ENCODE measurements at regions not wholly inside any gene's neighbourhood (a gene's known extent, or its start where the extent isn't known, plus 50 kb on each side); places are given as distances from the start of the nearest gene placed in this dataset.
"Not testable (repeated sequence)": the region's sequence is repeated elsewhere in the genome, so short reads cannot be mapped to it uniquely, and the experiment has no call there.

DNA sequence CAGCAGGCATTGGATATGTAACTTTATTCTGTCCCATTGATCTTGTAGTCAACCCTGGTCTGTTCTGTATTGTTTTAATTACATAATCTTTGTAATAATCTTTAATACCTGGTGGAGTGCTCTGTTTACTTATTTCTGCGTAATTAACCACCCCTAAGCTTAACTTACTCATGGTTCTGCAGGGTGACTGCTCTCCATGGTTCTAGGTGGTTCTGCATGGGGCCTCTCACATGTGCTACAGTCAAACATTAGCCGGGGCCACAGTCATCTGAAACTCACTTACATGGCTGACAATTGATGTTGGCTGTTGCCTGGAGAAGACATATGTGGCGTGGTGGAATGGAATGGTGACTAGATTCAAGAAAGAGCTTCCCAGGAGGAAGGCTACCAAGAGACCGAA is 1709.8 kb downstream of the SPATA31A7 start:
- H2AFZ ChIP-seq (ENCODE audit: low read depth, low read length); H3K4me2 ChIP-seq (ENCODE audit: insufficient read depth, low read length); H3K27ac ChIP-seq (ENCODE audit: low read length); H3K9me3 ChIP-seq (ENCODE audit: insufficient read depth, low read length, severe bottlenecking); H3K4me3 ChIP-seq (ENCODE audit: low read depth in 1 of 2, low read length in 2 of 2); ATAC-seq (ENCODE audit: insufficient read depth, low read depth); H3K9ac ChIP-seq (ENCODE audit: low read depth, low read length); DNase-seq; H3K36me3 ChIP-seq (ENCODE audit: insufficient read depth, low read length); H3K79me2 ChIP-seq (ENCODE audit: insufficient read depth, low read length); H3K4me1 ChIP-seq (ENCODE audit: insufficient read depth, low read length); H4K20me1 ChIP-seq (ENCODE audit: insufficient read depth, low read length); H3K27me3 ChIP-seq (ENCODE audit: insufficient read depth, low read length, poor library complexity): not testable (repeated sequence)

DNA sequence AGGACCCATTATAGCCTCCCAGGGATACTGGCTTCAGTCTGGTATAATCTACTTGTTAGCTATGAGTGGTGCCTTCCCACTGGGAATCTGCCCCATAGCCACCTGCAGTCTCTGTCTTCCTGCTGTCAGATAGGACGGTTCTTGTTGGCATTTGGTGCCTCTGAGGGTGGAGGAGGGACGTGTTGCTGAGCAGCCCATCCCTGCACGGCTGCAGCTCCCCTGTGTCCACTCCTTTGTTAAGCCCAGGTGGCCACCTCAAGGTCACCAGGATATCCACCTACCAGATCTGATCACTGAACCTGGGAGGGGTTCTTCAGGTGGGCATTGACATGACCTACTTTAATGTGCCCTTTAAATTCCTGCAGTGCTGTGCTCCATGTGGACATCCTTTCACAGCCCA is 1714.2 kb downstream of the SPATA31A7 start:
- H4K20me1 ChIP-seq (ENCODE audit: insufficient read depth, low read length); H3K9ac ChIP-seq (ENCODE audit: low read depth, low read length); H3K27me3 ChIP-seq (ENCODE audit: insufficient read depth, low read length, poor library complexity); H3K4me3 ChIP-seq (ENCODE audit: low read depth in 1 of 2, low read length in 2 of 2); H3K9me3 ChIP-seq (ENCODE audit: insufficient read depth, low read length, severe bottlenecking); H3K36me3 ChIP-seq (ENCODE audit: insufficient read depth, low read length); H3K4me1 ChIP-seq (ENCODE audit: insufficient read depth, low read length); H3K27ac ChIP-seq (ENCODE audit: low read length); H2AFZ ChIP-seq (ENCODE audit: low read depth, low read length); ATAC-seq (ENCODE audit: insufficient read depth, low read depth); H3K79me2 ChIP-seq (ENCODE audit: insufficient read depth, low read length); DNase-seq; H3K4me2 ChIP-seq (ENCODE audit: insufficient read depth, low read length): not testable (repeated sequence)

GRCh38 chr9:62905722-62906121 is 1715.9 kb downstream of the SPATA31A7 start:
- H3K4me1 ChIP-seq (ENCODE audit: insufficient read depth, low read length); H3K9ac ChIP-seq (ENCODE audit: low read depth, low read length); H3K27ac ChIP-seq (ENCODE audit: low read length); ATAC-seq (ENCODE audit: insufficient read depth, low read depth); H3K79me2 ChIP-seq (ENCODE audit: insufficient read depth, low read length); DNase-seq; H3K4me3 ChIP-seq (ENCODE audit: low read depth in 1 of 2, low read length in 2 of 2); H3K27me3 ChIP-seq (ENCODE audit: insufficient read depth, low read length, poor library complexity); H2AFZ ChIP-seq (ENCODE audit: low read depth, low read length); H3K36me3 ChIP-seq (ENCODE audit: insufficient read depth, low read length); H3K9me3 ChIP-seq (ENCODE audit: insufficient read depth, low read length, severe bottlenecking); H3K4me2 ChIP-seq (ENCODE audit: insufficient read depth, low read length); H4K20me1 ChIP-seq (ENCODE audit: insufficient read depth, low read length): not testable (repeated sequence)

GRCh38 chr9:62907866-62908265 is 1718.0 kb downstream of the SPATA31A7 start:
- not testable (repeated sequence) for H3K4me3 ChIP-seq (ENCODE audit: low read depth in 1 of 2, low read length in 2 of 2); H3K9ac ChIP-seq (ENCODE audit: low read depth, low read length); H2AFZ ChIP-seq (ENCODE audit: low read depth, low read length); H3K27me3 ChIP-seq (ENCODE audit: insufficient read depth, low read length, poor library complexity); H4K20me1 ChIP-seq (ENCODE audit: insufficient read depth, low read length); H3K79me2 ChIP-seq (ENCODE audit: insufficient read depth, low read length); H3K4me1 ChIP-seq (ENCODE audit: insufficient read depth, low read length); H3K4me2 ChIP-seq (ENCODE audit: insufficient read depth, low read length); DNase-seq; H3K27ac ChIP-seq (ENCODE audit: low read length); H3K9me3 ChIP-seq (ENCODE audit: insufficient read depth, low read length, severe bottlenecking); H3K36me3 ChIP-seq (ENCODE audit: insufficient read depth, low read length); ATAC-seq (ENCODE audit: insufficient read depth, low read depth)

DNA sequence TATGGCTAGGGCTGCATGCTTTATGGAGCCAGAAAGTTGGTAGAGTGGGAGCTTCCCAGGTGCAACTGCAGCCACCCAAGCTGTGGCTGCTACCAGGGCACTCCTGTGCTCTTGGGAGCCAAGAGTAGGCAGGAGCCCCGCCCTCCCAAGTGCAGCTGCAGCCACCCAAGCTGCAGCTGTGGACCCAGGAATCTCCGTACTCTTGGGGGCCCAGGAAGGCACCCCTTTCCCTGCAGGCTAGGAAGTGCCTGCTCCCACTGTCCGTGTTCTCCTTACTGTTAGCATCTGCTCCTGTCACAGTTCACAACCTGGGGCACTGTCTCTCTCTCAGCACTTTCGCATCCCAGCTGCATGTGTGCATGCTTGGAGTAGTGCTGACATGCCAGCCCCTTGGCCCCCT is 1718.4 kb downstream of the SPATA31A7 start:
- not testable (repeated sequence) for H3K36me3 ChIP-seq (ENCODE audit: insufficient read depth, low read length); H3K27ac ChIP-seq (ENCODE audit: low read length); H3K4me1 ChIP-seq (ENCODE audit: insufficient read depth, low read length); H4K20me1 ChIP-seq (ENCODE audit: insufficient read depth, low read length); ATAC-seq (ENCODE audit: insufficient read depth, low read depth); DNase-seq; H3K4me3 ChIP-seq (ENCODE audit: low read depth in 1 of 2, low read length in 2 of 2); H3K9me3 ChIP-seq (ENCODE audit: insufficient read depth, low read length, severe bottlenecking); H3K9ac ChIP-seq (ENCODE audit: low read depth, low read length); H3K4me2 ChIP-seq (ENCODE audit: insufficient read depth, low read length); H3K27me3 ChIP-seq (ENCODE audit: insufficient read depth, low read length, poor library complexity); H3K79me2 ChIP-seq (ENCODE audit: insufficient read depth, low read length); H2AFZ ChIP-seq (ENCODE audit: low read depth, low read length)

DNA sequence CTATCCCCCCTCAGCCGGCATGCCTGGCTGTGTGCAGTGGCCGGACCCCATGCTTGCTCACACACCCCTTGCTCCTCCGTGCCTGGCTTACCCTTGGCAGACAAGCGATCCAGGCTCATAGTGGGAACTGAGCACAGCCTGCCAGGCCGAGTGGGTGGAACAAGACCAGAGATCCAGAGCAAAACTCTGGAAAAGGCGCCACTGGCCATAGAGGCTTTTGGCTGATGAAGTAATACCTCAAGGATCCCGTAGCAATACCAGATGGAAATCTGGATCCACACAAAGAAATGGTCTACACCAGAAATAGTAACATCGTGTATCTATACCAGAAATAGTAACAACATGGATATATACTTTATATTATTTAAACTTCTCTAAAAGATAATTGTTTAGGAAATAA is 1719.6 kb downstream of the SPATA31A7 start:
- not testable (repeated sequence) for H3K4me2 ChIP-seq (ENCODE audit: insufficient read depth, low read length); H4K20me1 ChIP-seq (ENCODE audit: insufficient read depth, low read length); ATAC-seq (ENCODE audit: insufficient read depth, low read depth)

GRCh38 chr9:62912278-62912677 is 1722.4 kb downstream of the SPATA31A7 start:
- not testable (repeated sequence) for H3K4me2 ChIP-seq (ENCODE audit: insufficient read depth, low read length); H3K4me1 ChIP-seq (ENCODE audit: insufficient read depth, low read length); H2AFZ ChIP-seq (ENCODE audit: low read depth, low read length); H3K27ac ChIP-seq (ENCODE audit: low read length); DNase-seq; H3K36me3 ChIP-seq (ENCODE audit: insufficient read depth, low read length); H3K9ac ChIP-seq (ENCODE audit: low read depth, low read length); H4K20me1 ChIP-seq (ENCODE audit: insufficient read depth, low read length); ATAC-seq (ENCODE audit: insufficient read depth, low read depth); H3K27me3 ChIP-seq (ENCODE audit: insufficient read depth, low read length, poor library complexity); H3K9me3 ChIP-seq (ENCODE audit: insufficient read depth, low read length, severe bottlenecking); H3K4me3 ChIP-seq (ENCODE audit: low read depth in 1 of 2, low read length in 2 of 2); H3K79me2 ChIP-seq (ENCODE audit: insufficient read depth, low read length)

More for the DNA sequence above, 1719.6 kb downstream of the SPATA31A7 start:
- H2AFZ ChIP-seq (ENCODE audit: low read depth, low read length); H3K4me3 ChIP-seq (ENCODE audit: low read depth in 1 of 2, low read length in 2 of 2); H3K27me3 ChIP-seq (ENCODE audit: insufficient read depth, low read length, poor library complexity); H3K9me3 ChIP-seq (ENCODE audit: insufficient read depth, low read length, severe bottlenecking); H3K9ac ChIP-seq (ENCODE audit: low read depth, low read length); H3K4me1 ChIP-seq (ENCODE audit: insufficient read depth, low read length); DNase-seq; H3K27ac ChIP-seq (ENCODE audit: low read length); H3K36me3 ChIP-seq (ENCODE audit: insufficient read depth, low read length); H3K79me2 ChIP-seq (ENCODE audit: insufficient read depth, low read length): not testable (repeated sequence)

- H3K4me2 ChIP-seq (ENCODE audit: insufficient read depth, low read length); H3K27me3 ChIP-seq (ENCODE audit: insufficient read depth, low read length, poor library complexity); H3K36me3 ChIP-seq (ENCODE audit: insufficient read depth, low read length); H3K79me2 ChIP-seq (ENCODE audit: insufficient read depth, low read length); H3K4me3 ChIP-seq (ENCODE audit: low read depth in 1 of 2, low read length in 2 of 2); H3K27ac ChIP-seq (ENCODE audit: low read length); H3K9me3 ChIP-seq (ENCODE audit: insufficient read depth, low read length, severe bottlenecking); H4K20me1 ChIP-seq (ENCODE audit: insufficient read depth, low read length); H3K9ac ChIP-seq (ENCODE audit: low read depth, low read length); ATAC-seq (ENCODE audit: insufficient read depth, low read depth); H2AFZ ChIP-seq (ENCODE audit: low read depth, low read length); DNase-seq; H3K4me1 ChIP-seq (ENCODE audit: insufficient read depth, low read length): not testable (repeated sequence)
Measured at GRCh38 chr9:62915168-62915567, 1725.3 kb downstream of the SPATA31A7 start.

DNA sequence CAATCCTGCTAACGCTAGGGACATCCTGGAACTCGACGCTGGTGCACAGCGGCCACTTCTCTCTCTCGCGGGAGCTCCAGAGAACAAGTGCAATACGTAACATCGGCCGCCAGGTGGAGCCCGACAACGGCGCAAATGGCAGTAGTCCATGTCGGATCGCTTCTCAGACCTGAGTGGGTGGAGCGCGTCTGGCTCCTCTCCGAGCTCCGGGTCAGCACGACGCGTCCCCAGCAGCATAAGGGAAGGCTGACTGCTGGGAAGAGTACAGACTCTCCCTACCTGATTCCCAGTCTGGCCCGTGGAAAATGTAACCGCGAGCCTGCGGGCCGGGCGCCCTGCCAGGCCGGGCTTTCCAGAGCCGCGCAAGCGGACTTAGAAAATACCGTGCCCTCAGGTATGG is 1725.8 kb downstream of the SPATA31A7 start:
- H2AFZ ChIP-seq (ENCODE audit: low read depth, low read length); ATAC-seq (ENCODE audit: insufficient read depth, low read depth); H3K27me3 ChIP-seq (ENCODE audit: insufficient read depth, low read length, poor library complexity); H3K9me3 ChIP-seq (ENCODE audit: insufficient read depth, low read length, severe bottlenecking); H3K9ac ChIP-seq (ENCODE audit: low read depth, low read length); DNase-seq; H3K4me3 ChIP-seq (ENCODE audit: low read depth in 1 of 2, low read length in 2 of 2); H3K79me2 ChIP-seq (ENCODE audit: insufficient read depth, low read length); H3K27ac ChIP-seq (ENCODE audit: low read length); H4K20me1 ChIP-seq (ENCODE audit: insufficient read depth, low read length); H3K4me1 ChIP-seq (ENCODE audit: insufficient read depth, low read length); H3K36me3 ChIP-seq (ENCODE audit: insufficient read depth, low read length); H3K4me2 ChIP-seq (ENCODE audit: insufficient read depth, low read length): not testable (repeated sequence)

Measured in DND-41 (cell line).